ENCODE measurements at regions not wholly inside any gene's neighbourhood (a gene's known extent, or its start where the extent isn't known, plus 50 kb on each side); places are given as distances from the start of the nearest gene placed in this dataset.

DNA sequence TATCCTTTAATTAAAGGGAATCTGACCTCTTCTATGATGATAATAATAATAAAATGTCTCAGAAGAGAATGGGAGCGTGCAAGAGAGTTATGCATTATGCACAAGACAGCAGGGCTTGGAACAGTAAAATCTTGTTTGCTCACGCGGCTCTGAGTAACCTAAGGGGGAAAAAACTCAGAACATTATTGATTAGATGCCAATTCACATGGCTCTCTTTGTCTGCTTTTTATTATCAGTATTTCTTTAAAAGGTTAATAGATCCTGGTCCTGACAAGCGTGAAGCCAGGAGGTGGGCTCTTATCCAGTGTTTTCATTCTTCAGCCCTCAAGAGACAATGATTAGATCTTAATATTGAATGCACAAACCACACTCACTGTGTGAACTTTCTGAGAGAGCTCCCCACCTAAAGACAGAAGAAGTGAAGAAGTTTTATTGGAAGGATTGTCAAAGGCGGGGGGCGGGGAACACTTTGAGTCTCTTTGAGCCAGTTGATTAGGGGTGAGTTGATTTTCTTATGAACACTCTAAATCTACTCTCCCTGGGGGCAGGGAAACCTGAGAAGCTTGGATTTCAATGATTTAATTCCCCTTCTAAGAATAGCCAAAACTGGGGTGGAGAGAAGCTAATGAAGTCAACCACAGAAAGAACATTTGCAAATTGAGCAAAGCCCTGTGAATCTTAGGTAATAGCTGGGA, 127.5 kb upstream of the CTAGE1 start:
- no peak for TF ChIP-seq CTCF (IDR thresholded peaks at IDR 0.05; ENCODE audit: low read length)
- TF ChIP-seq EZH2 (IDR thresholded peaks at IDR 0.05; ENCODE audit: borderline replicate concordance, low read length) = no peak
